BJ (cell line): ENCODE measurements at regions not wholly inside any gene's neighbourhood (a gene's known extent, or its start where the extent isn't known, plus 50 kb on each side); places are given as distances from the start of the nearest gene placed in this dataset.

Experiments used
- CTCF ChIA-PET: fragments of 350-600 bp; formaldehyde crosslinking; extraction: SDS; loops from one replicate; lab custom pipeline; 2021; ENCODE audit warnings: antibody characterized with exemption, inconsistent platforms; lab: Yijun Ruan, JAX
- POLR2A ChIA-PET: fragments of 300-600 bp; sonication (Branson Sonifier 250); formaldehyde crosslinking; extraction: SDS; loops from one replicate; lab custom pipeline; 2021; ENCODE audit warnings: antibody characterized with exemption; lab: Charles Lee
- DNase-seq: peaks from one replicate; pipeline ENCODE4 v3.0.0-alpha.2; 2011; ENCODE audit warnings: low read depth
- H3K27me3 ChIP-seq: 2 replicates; pipeline ENCODE4 v1.6.0; 2011; ENCODE audit warnings: low read length; ENCODE audit not compliant: control insufficient read depth, insufficient read depth
- H3K36me3 ChIP-seq: 2 replicates; pipeline ENCODE4 v1.5.1; 2011; ENCODE audit warnings: low read length; ENCODE audit not compliant: control insufficient read depth, insufficient read depth
- H3K4me3 ChIP-seq: 2 replicates; pipeline ENCODE4 v1.5.1; 2011; ENCODE audit warnings: low read depth, mild to moderate bottlenecking, control low read depth, low read length
- TF ChIP-seq, protein P1 (sequence below): IDR thresholded peaks from 2 replicates; pipeline ENCODE4 v1.5.1; 2011; ENCODE audit warnings: low read depth, mild to moderate bottlenecking, control low read depth, inconsistent platforms, low read length, moderate library complexity; ENCODE audit not compliant: insufficient read depth

DNA sequence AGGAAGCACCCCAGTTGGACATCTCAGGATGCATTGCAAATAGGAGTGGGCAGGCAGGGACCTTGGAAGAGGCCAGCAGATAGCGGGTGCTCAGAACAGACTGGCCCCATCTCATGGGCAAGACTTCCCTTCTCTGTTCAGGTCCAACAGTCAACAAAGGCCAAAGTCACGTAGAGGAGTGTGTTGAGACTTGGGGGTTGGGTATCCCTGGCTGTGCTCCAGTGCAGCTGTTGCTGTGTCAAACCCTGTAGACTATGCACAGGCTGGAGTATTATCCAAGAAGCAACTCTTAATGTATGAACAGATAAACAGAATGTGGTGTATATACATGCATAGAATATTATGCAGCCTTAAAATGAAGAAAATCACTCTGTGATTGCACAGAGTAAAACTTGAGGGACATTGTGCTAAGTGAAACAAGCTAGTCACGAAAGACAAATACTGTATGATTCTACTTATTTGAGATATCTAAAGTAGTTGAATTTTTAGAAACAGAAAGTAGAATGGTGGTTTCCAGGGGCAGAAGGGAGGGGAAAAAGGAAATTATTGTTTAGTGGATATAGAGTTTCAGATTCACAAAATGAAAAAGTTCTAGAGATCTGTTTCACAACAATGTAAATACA, 192.1 kb upstream of the LCORL start:
- no peaks in the 10 kb centered on the region for H3K27me3 ChIP-seq
- ChIA-PET CTCF (no interaction called here), POLR2A (no interaction called here)
- H3K4me3 ChIP-seq = no peak overlapping the region
- no peak for DNase-seq
- TF ChIP-seq, protein P1, sequence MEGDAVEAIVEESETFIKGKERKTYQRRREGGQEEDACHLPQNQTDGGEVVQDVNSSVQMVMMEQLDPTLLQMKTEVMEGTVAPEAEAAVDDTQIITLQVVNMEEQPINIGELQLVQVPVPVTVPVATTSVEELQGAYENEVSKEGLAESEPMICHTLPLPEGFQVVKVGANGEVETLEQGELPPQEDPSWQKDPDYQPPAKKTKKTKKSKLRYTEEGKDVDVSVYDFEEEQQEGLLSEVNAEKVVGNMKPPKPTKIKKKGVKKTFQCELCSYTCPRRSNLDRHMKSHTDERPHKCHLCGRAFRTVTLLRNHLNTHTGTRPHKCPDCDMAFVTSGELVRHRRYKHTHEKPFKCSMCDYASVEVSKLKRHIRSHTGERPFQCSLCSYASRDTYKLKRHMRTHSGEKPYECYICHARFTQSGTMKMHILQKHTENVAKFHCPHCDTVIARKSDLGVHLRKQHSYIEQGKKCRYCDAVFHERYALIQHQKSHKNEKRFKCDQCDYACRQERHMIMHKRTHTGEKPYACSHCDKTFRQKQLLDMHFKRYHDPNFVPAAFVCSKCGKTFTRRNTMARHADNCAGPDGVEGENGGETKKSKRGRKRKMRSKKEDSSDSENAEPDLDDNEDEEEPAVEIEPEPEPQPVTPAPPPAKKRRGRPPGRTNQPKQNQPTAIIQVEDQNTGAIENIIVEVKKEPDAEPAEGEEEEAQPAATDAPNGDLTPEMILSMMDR = no peak
- H3K36me3 ChIP-seq = no peaks in the 10 kb centered on the region

DNA sequence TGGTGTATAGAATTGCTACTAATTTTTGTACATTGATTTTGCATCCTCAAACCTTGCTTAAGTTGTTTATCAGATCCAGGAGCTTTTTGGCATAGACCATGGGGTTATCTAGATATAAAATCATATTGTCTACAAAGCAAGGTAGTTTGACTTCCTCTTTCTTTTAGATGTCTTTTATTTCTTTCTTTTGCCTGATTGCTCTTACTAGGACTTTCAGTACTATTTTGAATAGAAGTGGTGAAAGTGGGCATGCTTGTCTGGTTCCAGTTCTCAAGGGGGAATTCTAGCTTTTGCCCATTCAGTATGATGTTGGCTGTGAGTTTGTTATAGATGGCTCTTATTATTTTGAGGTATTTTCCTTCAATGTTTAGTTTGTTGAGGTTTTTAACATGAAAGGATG, 187.9 kb upstream of the LCORL start:
- H3K36me3 ChIP-seq = no peaks in the 10 kb centered on the region
- POLR2A ChIA-PET = no interaction called here
- CTCF ChIA-PET = no interaction called here
- no peak overlapping the region for H3K4me3 ChIP-seq
- H3K27me3 ChIP-seq = no peaks in the 10 kb centered on the region
- TF ChIP-seq, protein P1 = no peak
- no peak for DNase-seq

DNA sequence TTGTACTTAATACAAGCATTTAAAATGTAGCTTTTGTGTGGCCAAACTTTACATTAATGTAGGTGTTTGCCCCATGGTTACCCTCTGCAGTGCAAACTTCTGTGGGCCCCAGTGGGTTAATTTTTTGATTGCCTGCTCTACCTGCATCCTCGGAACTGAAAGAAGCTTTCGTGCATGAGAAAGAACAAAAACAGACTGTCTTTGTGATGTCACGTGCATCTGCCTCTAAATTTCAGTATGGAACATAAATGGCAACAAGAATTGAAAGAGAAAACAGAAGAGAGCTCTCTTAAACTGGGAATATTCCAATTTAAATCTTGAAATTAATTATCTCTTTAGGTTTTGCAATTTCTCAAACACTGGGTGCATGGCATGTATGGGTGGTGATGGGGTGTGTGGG, 182.4 kb upstream of the LCORL start:
- Histone ChIP-seq H3K4me3 (no peak overlapping the region), H3K27me3 (no peaks in the 10 kb centered on the region), H3K36me3 (no peaks in the 10 kb centered on the region)
- CTCF ChIA-PET = no interaction called here
- DNase-seq = no peak
- TF ChIP-seq, protein P1 = no peak
- POLR2A ChIA-PET = no interaction called here

DNA sequence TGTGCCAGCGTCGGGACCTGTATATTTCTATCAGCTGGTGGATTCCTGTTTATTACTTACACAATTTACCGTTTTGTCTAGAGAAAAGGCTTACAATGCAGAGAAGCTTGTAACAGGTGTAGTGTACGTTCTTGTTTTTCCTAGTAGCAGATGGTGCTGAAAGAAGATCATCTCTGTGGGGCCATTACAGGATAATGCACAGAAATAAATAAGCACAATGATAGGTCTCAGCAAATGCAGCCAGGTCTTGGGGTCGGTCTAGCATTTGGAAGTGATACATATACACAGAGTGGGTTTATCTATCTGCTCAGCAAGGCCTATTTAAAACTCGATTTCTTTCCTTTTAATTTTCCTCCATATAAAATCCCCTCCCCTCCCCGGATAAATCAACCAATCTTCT, 180.9 kb upstream of the LCORL start:
- H3K27me3 ChIP-seq = no peaks in the 10 kb centered on the region
- TF ChIP-seq, protein P1 = no peak
- POLR2A ChIA-PET = no interaction called here
- no peak for DNase-seq
- CTCF ChIA-PET = no interaction called here
- no peaks in the 10 kb centered on the region for H3K36me3 ChIP-seq
- no peak overlapping the region for H3K4me3 ChIP-seq

DNA sequence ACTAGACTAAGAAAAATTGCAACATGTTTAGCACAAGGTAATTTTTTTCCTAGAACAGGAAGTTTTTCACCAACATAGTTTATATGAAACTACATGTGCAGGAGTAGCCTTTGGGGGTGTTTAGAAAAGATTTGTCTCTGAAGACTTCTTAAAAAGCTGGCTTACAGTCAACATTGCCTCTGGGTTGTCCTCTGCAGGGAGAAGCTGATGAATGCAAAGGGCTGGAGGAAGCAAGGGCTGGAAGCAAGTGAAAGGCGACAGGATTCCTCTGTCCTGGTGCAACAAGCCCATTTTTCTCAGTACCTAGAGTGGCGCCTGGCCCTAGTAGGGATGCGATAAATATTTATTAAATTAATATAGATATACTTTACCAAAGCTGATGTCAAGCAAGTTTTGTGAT, 180.3 kb upstream of the LCORL start:
- TF ChIP-seq, protein P1 = no peak
- CTCF ChIA-PET = no interaction called here
- no peak for DNase-seq
- Histone ChIP-seq H3K36me3 (no peaks in the 10 kb centered on the region), H3K27me3 (no peaks in the 10 kb centered on the region), H3K4me3 (no peak overlapping the region)
- POLR2A ChIA-PET = no interaction called here
